Mucosa of descending colon (tissue), 3 donors: ENCODE measurements at regions not wholly inside any gene's neighbourhood (a gene's known extent, or its start where the extent isn't known, plus 50 kb on each side); places are given as distances from the start of the nearest gene placed in this dataset.

ENCODE experiments used
- ATAC-seq: fragments of 200-7000 bp; cut with Tn5 transposase; one replicate; pipeline ENCODE4 v1.9.1; 2020; ENCODE audit warnings: mild to moderate bottlenecking, moderate library complexity
- DNase-seq, 3 donors: peaks; one replicate each; pipeline ENCODE4 v3.0.0-alpha.2; 2020
- H3K36me3 ChIP-seq: fragments of 200-600 bp; one replicate; pipeline ENCODE4 v1.8.0; 2021; ENCODE audit warnings: low read depth, mild to moderate bottlenecking
- H3K4me1 ChIP-seq: fragments of 200-600 bp; one replicate; pipeline ENCODE4 v1.8.0; 2021; ENCODE audit warnings: low read depth, mild to moderate bottlenecking
- H3K4me3 ChIP-seq: fragments of 200-600 bp; one replicate; pipeline ENCODE4 v1.8.0; 2021; ENCODE audit warnings: mild to moderate bottlenecking
- H3K9me3 ChIP-seq: fragments of 200-600 bp; one replicate; pipeline ENCODE4 v1.8.0; 2021; ENCODE audit warnings: mild to moderate bottlenecking
- CTCF ChIP-seq: fragments of 200-600 bp; IDR thresholded peaks from one replicate; pipeline ENCODE4 v1.8.0; 2022; ENCODE audit warnings: antibody characterized with exemption, mild to moderate bottlenecking
- intact Hi-C, 2 donors: fragments of 100-400 bp; cut with DNase I in 1 of 2; cut with micrococcal nuclease in 1 of 2; formaldehyde crosslinking; loops; one replicate each; pipeline versions ENCODE4 v1.11.0 to v1.11.1; 2022; cut with DNase I, micrococcal nuclease
- donor health status: DM: no; HTN: no; CAD: no; lungs with moderate emphysema.
- donor health status: DM: no; HTN: no; CAD: no.
- donor health status: DM: no; HTN: yes; CAD: no.

GRCh38 chr5:105392122-105392709 is 1829.6 kb upstream of the NUDT12 start:
- DNase-seq: peak in 1 of 3 donors; percentile 40
- Histone ChIP-seq H3K4me3 (no peak overlapping the region), H3K9me3 (no peaks in the 10 kb centered on the region), H3K4me1 (no peaks in the 10 kb centered on the region), H3K36me3 (no peaks in the 10 kb centered on the region)
- TF ChIP-seq CTCF: no peak
- ATAC-seq: no peak
- intact Hi-C loops: no loop called here

- no peak for TF ChIP-seq CTCF
- intact Hi-C loops: no loop called here
Measured at GRCh38 chr5:105380126-105380525, 1817.5 kb upstream of the NUDT12 start.

GRCh38 chr5:105371169-105371568 is 1808.6 kb upstream of the NUDT12 start:
- intact Hi-C loops: no loop called here
- no peaks in the 10 kb centered on the region for H3K9me3 ChIP-seq
- no peak for DNase-seq
- H3K4me1 ChIP-seq: no peaks in the 10 kb centered on the region
- no peak overlapping the region for H3K4me3 ChIP-seq
- no peak for ATAC-seq
- TF ChIP-seq CTCF: no peak
- H3K36me3 ChIP-seq: no peaks in the 10 kb centered on the region

More at GRCh38 chr5:105380126-105380525, 1817.5 kb upstream of the NUDT12 start:
- ATAC-seq (no peak), DNase-seq (no peak)
- H3K4me1 ChIP-seq: no peaks in the 10 kb centered on the region
- no peaks in the 10 kb centered on the region for H3K36me3 ChIP-seq
- H3K9me3 ChIP-seq: no peaks in the 10 kb centered on the region
- H3K4me3 ChIP-seq: no peak overlapping the region

- H3K4me3 ChIP-seq: no peak overlapping the region
- H3K36me3 ChIP-seq: no peaks in the 10 kb centered on the region
- H3K9me3 ChIP-seq: no peaks in the 10 kb centered on the region
- TF ChIP-seq CTCF: no peak
- no peak for DNase-seq
- intact Hi-C loops: no loop called here
- no peaks in the 10 kb centered on the region for H3K4me1 ChIP-seq
- no peak for ATAC-seq
Measured at GRCh38 chr5:105350486-105351140, 1788.0 kb upstream of the NUDT12 start.

GRCh38 chr5:105331558-105331957 is 1769.0 kb upstream of the NUDT12 start:
- no peak for TF ChIP-seq CTCF
- ATAC-seq (no peak), DNase-seq (no peak)
- intact Hi-C loops: no loop called here
- no peaks in the 10 kb centered on the region for H3K4me1 ChIP-seq
- no peaks in the 10 kb centered on the region for H3K9me3 ChIP-seq
- no peak overlapping the region for H3K4me3 ChIP-seq
- no peaks in the 10 kb centered on the region for H3K36me3 ChIP-seq
